GM23248 (cell line): ENCODE measurements at regions not wholly inside any gene's neighbourhood (a gene's known extent, or its start where the extent isn't known, plus 50 kb on each side); places are given as distances from the start of the nearest gene placed in this dataset.

Source experiments
- EZH2 ChIP-seq: fragments of 200-600 bp; sonication (generic); IDR thresholded peaks from 2 replicates; pipeline ENCODE4 v1.6.1; 2018; ENCODE audit warnings: antibody characterized with exemption, mild to moderate bottlenecking; ENCODE audit not compliant: insufficient read depth, poor library complexity, severe bottlenecking
- EZH2phosphoT487 ChIP-seq: fragments of 200-600 bp; sonication (generic); IDR thresholded peaks from 2 replicates; pipeline ENCODE4 v1.6.1; 2018; ENCODE audit warnings: antibody characterized with exemption, moderate library complexity, mild to moderate bottlenecking, low read depth; ENCODE audit not compliant: insufficient read depth

DNA sequence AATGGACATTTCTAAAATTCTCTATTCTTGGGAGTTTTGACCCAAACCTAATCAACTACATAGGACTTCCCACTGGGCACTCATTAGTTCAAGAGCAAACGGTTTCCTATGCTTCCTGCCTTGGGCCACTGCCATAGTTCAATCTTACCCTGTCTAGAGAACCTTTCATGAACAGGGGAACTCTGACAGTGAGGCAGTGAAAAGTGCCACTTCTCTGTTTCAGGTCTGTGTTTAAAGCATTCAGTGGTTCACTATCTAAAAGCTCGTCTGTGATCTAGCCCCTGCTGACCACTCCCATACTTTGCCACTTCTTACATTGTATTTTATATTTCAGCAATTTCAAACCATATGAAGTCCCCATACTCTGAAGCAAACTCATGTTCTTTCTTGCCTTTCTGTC lies 122.7 kb upstream of the IGF1 start:
- no peak for TF ChIP-seq EZH2
- no peak for TF ChIP-seq EZH2phosphoT487
